Right lobe of liver (tissue), 4 donors: ENCODE measurements at regions not wholly inside any gene's neighbourhood (a gene's known extent, or its start where the extent isn't known, plus 50 kb on each side); places are given as distances from the start of the nearest gene placed in this dataset.

Experiments
- CTCF ChIP-seq, 4 donors: fragments of 200-600 bp in 3 of 4; fragments of 450-650 bp in 1 of 4; IDR thresholded peaks; one replicate each; pipeline versions ENCODE4 v1.5.1 to v1.8.0; 2016 to 2022; ENCODE audit warnings: antibody characterized with exemption in 4 of 4, mild to moderate bottlenecking in 2 of 4
- POLR2A ChIP-seq: fragments of 450-650 bp; IDR thresholded peaks from one replicate; pipeline ENCODE4 v1.6.1; 2017; ENCODE audit warnings: antibody characterized with exemption, mild to moderate bottlenecking
- donor health status: DM: no; HTN: no; CAD: no.
- donor health status: DM: no; HTN: no; CAD: no.
- donor health status: DM: no; HTN: yes; CAD: no.

- TF ChIP-seq CTCF (IDR thresholded peaks at IDR 0.05), result no peak
- no peak for TF ChIP-seq POLR2A
These were observed 82.9 kb downstream of the MIAT start for GRCh38 chr22:26740253-26740652.
